GM21717 (cell line): ENCODE measurements at regions not wholly inside any gene's neighbourhood (a gene's known extent, or its start where the extent isn't known, plus 50 kb on each side); places are given as distances from the start of the nearest gene placed in this dataset.
"Not testable (repeated sequence)": the region's sequence is repeated elsewhere in the genome, so short reads cannot be mapped to it uniquely, and the experiment has no call there.

Experiments
- ATAC-seq: cut with Tn5 transposase; IDR thresholded peaks from one replicate; pipeline ENCODE4 v1.9.1; 2021; ENCODE audit warnings: mild to moderate bottlenecking, moderate library complexity; ENCODE audit not compliant: unreplicated experiment

DNA sequence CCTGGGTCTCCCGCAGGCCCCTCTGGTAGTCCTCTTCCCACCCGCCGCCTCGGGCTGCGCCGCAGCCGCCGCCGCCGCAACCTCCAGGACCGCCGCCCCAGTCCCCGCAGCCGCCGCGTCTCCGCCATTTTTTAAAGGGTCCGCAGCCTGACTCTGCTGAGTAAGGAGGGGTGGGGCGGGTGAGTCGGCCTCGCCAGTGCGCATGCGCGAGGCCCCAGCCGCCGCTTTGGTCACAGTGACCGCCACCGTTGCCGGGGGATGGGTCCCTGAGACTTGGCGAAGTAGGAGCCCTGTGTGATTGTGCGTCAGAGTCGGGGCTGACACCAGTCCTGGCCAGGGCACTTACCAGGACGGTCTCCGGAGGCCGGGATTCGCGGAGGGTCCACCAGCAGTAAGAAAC, 1424.2 kb upstream of the PCDH10 start:
- not testable (repeated sequence) for ATAC-seq

DNA sequence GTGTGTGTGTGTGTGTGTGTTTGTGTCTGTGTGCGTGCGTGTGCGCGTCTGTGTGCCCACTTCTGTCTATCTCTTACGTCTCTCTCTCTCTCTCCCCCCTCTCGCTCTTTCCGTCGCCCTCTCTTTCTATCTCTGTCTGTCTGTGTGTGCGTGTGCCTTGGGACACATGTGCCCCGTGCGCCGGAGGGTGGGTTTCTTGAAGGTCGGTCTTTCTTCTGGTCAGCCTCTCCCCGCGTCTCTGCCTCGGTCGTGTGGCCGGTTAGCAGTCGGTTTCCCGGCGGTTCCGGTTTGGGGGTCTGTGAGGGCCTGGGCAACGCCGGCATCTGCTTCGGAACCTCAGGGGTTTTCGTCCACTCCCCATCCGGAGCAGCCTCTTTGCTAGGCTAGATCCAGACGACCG, 1423.6 kb upstream of the PCDH10 start:
- not testable (repeated sequence) for ATAC-seq

DNA sequence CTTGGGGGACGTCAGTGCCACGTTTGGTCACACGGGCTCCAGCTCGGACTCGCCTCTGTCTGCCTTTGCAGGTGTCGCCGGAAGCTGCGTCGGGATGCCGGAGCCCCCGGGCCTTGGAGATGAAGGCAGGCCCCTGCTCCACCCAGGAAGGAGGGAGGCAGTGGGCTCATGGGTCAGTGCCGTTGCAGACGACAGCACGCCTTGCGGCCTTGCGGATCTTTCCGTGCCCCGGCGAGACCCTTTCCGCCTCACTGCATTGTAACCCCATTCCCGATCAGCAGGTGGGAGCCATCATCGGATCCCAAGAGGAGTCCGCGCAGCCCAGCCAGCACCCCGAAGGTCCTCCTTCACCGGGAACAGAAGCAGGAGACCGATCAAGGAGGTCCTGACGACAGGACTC, 1422.2 kb upstream of the PCDH10 start:
- ATAC-seq = not testable (repeated sequence)

DNA sequence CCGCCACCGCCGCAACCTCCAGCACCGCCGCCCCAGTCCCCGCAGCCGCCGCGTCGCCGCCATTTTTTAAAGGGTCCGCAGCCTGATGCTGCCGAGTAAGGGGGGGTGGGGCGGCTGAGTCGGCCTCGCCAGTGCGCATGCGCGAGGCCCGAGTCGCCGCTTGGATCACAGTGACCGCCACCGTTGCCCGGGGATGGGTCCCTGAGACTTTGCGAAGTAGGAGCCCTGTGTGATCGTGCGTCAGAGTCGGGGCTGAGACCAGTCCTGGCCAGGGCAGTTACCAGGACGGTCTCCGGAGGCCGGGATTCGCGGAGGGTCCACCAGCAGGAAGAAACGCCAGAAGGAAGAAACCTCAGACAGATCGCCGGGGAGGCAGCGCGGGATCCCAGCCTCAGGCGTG, 1421.7 kb upstream of the PCDH10 start:
- ATAC-seq = not testable (repeated sequence)

- ATAC-seq = not testable (repeated sequence)
Measured at GRCh38 chr4:131729205-131729604, 1419.9 kb upstream of the PCDH10 start.

- not testable (repeated sequence) for ATAC-seq
Measured at GRCh38 chr4:131729716-131730398, 1419.2 kb upstream of the PCDH10 start.

DNA sequence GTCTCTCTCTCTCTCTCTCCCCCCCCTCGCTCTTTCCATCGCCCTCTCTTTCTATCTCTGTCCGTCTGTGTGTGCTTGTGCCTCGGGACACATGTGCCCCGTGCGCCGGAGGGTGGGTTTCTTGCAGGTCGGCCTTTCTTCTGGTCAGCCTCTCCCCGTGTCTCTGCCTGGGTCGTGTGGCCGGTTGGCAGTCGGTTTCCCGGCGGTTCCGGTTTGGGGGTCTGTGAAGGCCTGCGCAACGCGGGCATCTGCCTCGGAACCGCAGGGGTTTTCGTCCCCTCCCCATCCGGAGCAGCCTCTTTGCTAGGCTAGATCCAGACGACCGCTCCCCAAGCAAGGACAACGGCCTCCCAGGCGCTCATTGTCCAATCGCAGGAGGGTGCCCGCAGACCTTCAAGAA, 1418.5 kb upstream of the PCDH10 start:
- not testable (repeated sequence) for ATAC-seq

- ATAC-seq = not testable (repeated sequence)
Measured at GRCh38 chr4:131732034-131732630, 1417.0 kb upstream of the PCDH10 start.

GRCh38 chr4:131734321-131734720, 1414.8 kb upstream of the PCDH10 start:
- ATAC-seq = not testable (repeated sequence)

DNA sequence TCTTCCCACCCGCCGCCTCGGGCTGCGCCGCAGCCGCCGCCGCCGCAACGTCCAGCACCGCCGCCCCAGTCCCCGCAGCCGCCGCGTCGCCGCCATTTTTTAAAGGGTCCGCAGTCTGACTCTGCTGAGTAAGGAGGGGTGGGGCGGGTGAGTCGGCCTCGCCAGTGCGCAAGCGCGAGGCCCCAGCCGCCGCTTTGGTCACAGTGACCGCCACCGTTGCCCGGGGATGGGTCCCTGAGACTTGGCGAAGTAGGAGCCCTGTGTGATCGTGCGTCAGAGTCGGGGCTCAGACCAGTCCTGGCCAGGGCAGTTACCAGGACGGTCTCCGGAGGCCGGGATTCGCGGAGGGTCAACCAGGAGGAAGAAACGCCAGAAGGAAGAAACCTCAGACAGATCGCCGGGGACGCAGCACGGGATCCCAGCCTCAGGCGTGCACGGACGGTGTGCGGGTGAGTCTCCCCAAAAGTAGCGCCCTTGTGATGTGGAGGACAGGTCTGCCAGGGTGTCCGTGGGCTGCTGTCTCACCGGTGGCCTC, 1414.2 kb upstream of the PCDH10 start:
- ATAC-seq = not testable (repeated sequence)

- not testable (repeated sequence) for ATAC-seq
Measured at GRCh38 chr4:131738991-131739390, 1410.1 kb upstream of the PCDH10 start.

DNA sequence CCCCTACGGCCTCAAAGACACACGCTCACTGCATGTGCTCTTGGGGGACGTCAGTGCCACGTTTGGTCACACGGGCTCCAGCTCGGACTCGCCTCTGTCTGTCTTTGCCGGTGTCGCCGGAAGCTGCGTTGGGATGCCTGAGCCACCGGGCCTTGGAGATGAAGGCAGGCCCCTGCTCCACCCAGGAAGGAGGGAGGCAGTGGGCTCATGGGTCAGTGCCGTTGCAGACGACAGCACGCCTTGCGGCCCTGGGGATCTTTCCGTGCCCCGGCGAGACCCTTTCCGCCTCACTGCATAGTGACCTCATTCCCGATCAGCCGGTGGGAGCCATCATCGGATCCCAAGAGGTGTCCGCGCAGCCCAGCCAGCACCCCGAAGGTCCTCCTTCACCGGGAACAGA, 1407.3 kb upstream of the PCDH10 start:
- ATAC-seq = not testable (repeated sequence)

DNA sequence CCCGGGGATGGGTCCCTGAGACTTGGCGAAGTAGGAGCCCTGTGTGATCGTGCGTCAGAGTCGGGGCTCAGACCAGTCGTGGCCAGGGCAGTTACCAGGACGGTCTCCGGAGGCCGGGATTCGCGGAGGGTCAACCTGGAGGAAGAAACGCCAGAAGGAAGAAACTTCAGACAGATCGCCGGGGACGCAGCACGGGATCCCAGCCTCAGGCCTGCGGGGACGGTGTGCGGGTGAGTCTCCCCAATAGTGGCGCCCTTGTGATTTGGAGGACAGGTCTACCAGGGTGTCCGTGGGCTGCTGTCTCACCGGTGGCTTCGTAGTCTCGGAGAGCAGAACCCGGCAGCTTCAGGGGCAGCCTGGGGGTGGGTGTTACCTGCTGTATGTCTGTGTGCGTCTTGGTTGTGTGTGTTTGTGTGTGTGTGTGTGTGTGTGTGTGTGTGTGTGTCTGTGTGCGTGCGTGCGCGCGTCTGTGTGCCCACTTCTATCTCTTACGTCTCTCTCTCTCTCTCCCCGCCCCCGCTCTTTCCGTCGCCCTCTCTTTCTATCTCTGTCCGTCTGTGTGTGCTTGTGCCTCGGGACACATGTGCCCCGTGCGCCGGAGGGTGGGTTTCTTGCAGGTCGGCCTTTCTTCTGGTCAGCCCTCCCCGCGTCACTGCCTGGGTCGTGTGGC, 1406.4 kb upstream of the PCDH10 start:
- not testable (repeated sequence) for ATAC-seq

- ATAC-seq = not testable (repeated sequence)
Measured at GRCh38 chr4:131743348-131743747, 1405.7 kb upstream of the PCDH10 start.

- ATAC-seq = not testable (repeated sequence)
Measured at GRCh38 chr4:131747203-131747602, 1401.9 kb upstream of the PCDH10 start.

DNA sequence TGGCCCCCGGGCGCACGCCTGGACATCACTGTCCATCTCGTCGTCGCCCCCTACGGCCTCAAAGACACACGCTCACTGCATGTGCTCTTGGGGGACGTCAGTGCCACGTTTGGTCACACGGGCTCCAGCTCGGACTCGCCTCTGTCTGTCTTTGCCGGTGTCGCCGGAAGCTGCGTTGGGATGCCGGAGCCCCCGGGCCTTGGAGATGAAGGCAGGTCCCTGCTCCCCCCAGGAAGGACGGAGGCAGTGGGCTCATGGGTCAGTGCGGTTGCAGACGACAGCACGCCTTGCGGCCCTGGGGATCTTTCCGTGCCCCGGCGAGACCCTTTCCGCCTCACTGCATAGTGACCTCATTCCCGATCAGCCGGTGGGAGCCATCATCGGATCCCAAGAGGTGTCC, 1399.9 kb upstream of the PCDH10 start:
- ATAC-seq = not testable (repeated sequence)

DNA sequence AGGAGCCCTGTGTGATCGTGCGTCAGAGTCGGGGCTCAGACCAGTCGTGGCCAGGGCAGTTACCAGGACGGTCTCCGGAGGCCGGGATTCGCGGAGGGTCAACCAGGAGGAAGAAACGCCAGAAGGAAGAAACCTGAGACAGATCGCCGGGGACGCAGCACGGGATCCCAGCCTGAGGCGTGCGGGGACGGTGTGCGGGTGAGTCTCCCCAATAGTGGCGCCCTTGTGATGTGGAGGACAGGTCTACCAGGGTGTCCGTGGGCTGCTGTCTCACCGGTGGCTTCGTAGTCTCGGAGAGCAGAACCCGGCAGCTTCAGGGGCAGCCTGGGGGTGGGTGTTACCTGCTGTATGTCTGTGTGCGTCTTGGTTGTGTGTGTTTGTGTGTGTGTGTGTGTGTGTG, 1399.1 kb upstream of the PCDH10 start:
- ATAC-seq = not testable (repeated sequence)

DNA sequence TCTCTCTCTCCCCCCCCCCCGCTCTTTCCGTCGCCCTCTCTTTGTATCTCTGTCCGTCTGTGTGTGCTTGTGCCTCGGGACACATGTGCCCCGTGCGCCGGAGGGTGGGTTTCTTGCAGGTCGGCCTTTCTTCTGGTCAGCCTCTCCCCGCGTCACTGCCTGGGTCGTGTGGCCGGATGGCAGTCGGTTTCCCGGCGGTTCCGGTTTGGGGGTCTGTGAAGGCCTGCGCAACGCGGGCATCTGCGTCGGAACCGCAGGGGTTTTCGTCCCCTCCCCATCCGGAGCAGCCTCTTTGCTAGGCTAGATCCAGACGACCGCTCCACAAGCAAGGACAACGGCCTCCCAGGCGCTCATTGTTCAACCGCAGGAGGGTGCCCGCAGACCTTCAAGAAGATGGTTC, 1398.6 kb upstream of the PCDH10 start:
- not testable (repeated sequence) for ATAC-seq

GRCh38 chr4:131762234-131762633, 1386.9 kb upstream of the PCDH10 start:
- ATAC-seq = not testable (repeated sequence)

DNA sequence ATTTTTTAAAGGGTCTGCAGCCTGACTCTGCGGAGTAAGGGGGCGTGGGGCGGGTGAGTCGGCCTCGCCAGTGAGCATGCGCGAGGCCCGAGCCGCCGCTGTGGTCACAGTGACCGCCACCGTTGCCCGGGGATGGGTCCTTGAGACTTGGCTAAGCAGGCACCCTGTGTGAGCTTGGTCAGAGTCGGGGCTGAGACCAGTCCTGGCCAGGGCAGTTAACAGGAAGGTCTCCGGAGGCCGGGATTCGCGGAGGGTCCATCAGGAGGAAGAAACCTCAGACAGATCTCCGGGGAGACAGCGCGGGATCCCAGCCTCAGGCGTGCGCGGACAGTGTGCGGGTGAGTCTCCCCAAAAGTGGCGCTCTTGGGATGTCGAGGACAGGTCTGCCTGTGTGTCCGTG, 1384.4 kb upstream of the PCDH10 start:
- ATAC-seq = no peak

- ATAC-seq = not testable (repeated sequence)
Measured at GRCh38 chr4:131774382-131774781, 1374.7 kb upstream of the PCDH10 start.

DNA sequence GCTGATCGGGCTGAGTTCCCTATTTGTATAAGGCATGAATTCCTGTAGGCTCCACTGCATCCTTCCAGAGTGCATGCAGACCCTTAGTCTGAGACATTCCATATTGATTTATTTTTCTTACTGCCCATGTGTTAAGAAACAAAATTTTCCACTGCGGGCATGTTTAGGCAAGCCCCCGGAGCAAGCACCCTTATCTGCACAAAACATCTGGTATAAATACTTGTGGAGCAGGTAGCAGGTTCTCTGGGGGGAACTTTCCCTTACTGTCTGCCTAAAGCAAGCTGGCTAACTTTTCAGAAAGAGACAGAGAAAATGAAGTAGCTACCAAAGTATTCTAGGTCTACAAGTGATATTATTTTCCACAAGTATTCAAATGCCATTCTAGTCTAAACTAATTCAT, 1338.5 kb upstream of the PCDH10 start:
- not testable (repeated sequence) for ATAC-seq
